A673 (cell line): ENCODE measurements at regions not wholly inside any gene's neighbourhood (a gene's known extent, or its start where the extent isn't known, plus 50 kb on each side); places are given as distances from the start of the nearest gene placed in this dataset.

Experiments
- BruUV-seq: library from RNA; stranded (reverse); fragments of 400-500 nt; replicated peaks from 2 replicates; lab custom pipeline; 2021; lab: Mats Ljungman, UMichigan
- CTCF ChIA-PET: fragments of 300-600 bp; sonication (Branson Sonifier 250); formaldehyde crosslinking; loops from one replicate; lab custom pipeline; 2022; ENCODE audit warnings: antibody characterized with exemption; lab: Charles Lee
- POLR2A ChIA-PET: fragments of 300-600 bp; sonication (Branson Sonifier 250); formaldehyde crosslinking; loops from one replicate; lab custom pipeline; 2022; ENCODE audit warnings: antibody characterized with exemption; ENCODE audit not compliant: low non-redundant PET; lab: Charles Lee
- DNase-seq: peaks from one replicate; pipeline ENCODE4 v3.0.0-alpha.2; 2015; ENCODE audit warnings: low spot score
- H3K27ac ChIP-seq: fragments of 200-600 bp; sonication (generic); 2 replicates; pipeline ENCODE4 v1.5.1; 2016; ENCODE audit warnings: mixed run types, low read depth, mild to moderate bottlenecking, mixed read lengths, antibody characterized with exemption, low read length; ENCODE audit not compliant: poor library complexity, severe bottlenecking
- H3K27me3 ChIP-seq: fragments of 200-600 bp; sonication (generic); replicated peaks from 2 replicates; pipeline ENCODE4 v1.6.1; 2017; ENCODE audit warnings: mixed run types, low read depth, mild to moderate bottlenecking, mixed read lengths, antibody characterized with exemption, low read length; ENCODE audit not compliant: insufficient read depth, poor library complexity
- H3K36me3 ChIP-seq: fragments of 200-600 bp; sonication (generic); 2 replicates; pipeline ENCODE4 v1.6.1; 2016; ENCODE audit warnings: mixed run types, mild to moderate bottlenecking, mixed read lengths, antibody characterized with exemption, low read length; ENCODE audit not compliant: insufficient read depth, poor library complexity, severe bottlenecking
- H3K4me1 ChIP-seq: fragments of 200-600 bp; sonication (generic); 2 replicates; pipeline ENCODE4 v1.6.1; 2017; ENCODE audit warnings: mixed run types, mild to moderate bottlenecking, mixed read lengths, antibody characterized with exemption, low read length; ENCODE audit not compliant: insufficient read depth, poor library complexity, severe bottlenecking
- H3K4me3 ChIP-seq: fragments of 200-600 bp; sonication (generic); 2 replicates; pipeline ENCODE4 v1.5.1; 2016; ENCODE audit warnings: low read depth, mixed run types, mild to moderate bottlenecking, mixed read lengths, low read length; ENCODE audit not compliant: poor library complexity, severe bottlenecking
- H3K9me3 ChIP-seq: fragments of 200-600 bp; sonication (generic); 2 replicates; pipeline ENCODE4 v1.6.1; 2016; ENCODE audit warnings: mixed run types, low read depth, mild to moderate bottlenecking, mixed read lengths, antibody characterized with exemption, low read length; ENCODE audit not compliant: poor library complexity, severe bottlenecking
- CTCF ChIP-seq: fragments of 300-800, 200-600 bp; sonication (generic); conservative IDR thresholded peaks from 2 replicates; pipeline ENCODE4 v1.5.1; 2017; ENCODE audit warnings: low read depth, mild to moderate bottlenecking, antibody characterized with exemption, low read length, moderate library complexity, mixed read lengths
- EZH2 ChIP-seq: fragments of 200-600 bp; sonication (generic); IDR thresholded peaks from 2 replicates; pipeline ENCODE4 v1.6.1; 2017; ENCODE audit warnings: borderline replicate concordance, low read depth, mild to moderate bottlenecking, mixed read lengths, antibody characterized with exemption, low read length; ENCODE audit not compliant: poor library complexity, severe bottlenecking
- intact Hi-C: fragments of 100-400 bp; cut with micrococcal nuclease; formaldehyde crosslinking; loops from one replicate; pipeline ENCODE4 v1.10.0; 2022; ENCODE audit not compliant: unreplicated experiment

- H3K4me3 ChIP-seq: no peak overlapping the region
- intact Hi-C loops: no loop called here
- TF ChIP-seq CTCF (no peak), EZH2 (no peak)
- BruUV-seq: no TSS peak
- CTCF ChIA-PET: no interaction called here
- no peaks in the 10 kb centered on the region for H3K4me1 ChIP-seq
- no peaks in the 10 kb centered on the region for H3K9me3 ChIP-seq
- peaks cover 3% of the 10 kb centered on the region for H3K27me3 ChIP-seq
- POLR2A ChIA-PET: no interaction called here
- no peak overlapping the region for H3K27ac ChIP-seq
- H3K36me3 ChIP-seq: no peaks in the 10 kb centered on the region
- DNase-seq: no peak
These were observed 81.5 kb upstream of the RASEF start for GRCh38 chr9:83144492-83144891.

- Histone ChIP-seq H3K4me1 (no peaks in the 10 kb centered on the region), H3K9me3 (no peaks in the 10 kb centered on the region), H3K36me3 (no peaks in the 10 kb centered on the region), H3K27ac (no peak overlapping the region), H3K4me3 (no peak overlapping the region), H3K27me3 (peaks cover 3% of the 10 kb centered on the region)
- no peak for DNase-seq
- intact Hi-C loops: no loop called here
- no TSS peak for BruUV-seq
- ChIA-PET POLR2A (no interaction called here), CTCF (no interaction called here)
- TF ChIP-seq CTCF (no peak), EZH2 (no peak)
These were observed 79.4 kb upstream of the RASEF start for GRCh38 chr9:83142389-83142788.

DNA sequence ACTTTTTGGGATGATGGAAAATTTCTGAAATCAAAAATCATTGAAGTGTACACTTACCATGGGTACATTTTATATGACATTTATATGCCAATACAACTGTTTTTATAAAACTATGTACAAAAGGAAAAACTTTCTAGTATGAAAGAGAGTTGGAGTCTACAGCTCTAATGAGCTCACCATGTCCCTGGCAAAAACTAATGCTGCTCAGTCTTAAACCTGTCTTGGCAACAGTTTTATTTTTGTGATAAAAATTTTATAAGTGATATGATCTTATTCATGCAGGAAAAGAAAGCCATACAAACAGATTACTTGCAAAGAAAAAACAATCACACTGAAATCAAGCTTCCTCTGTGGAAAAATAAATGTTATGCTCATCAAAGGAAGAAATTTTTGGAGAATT, 78.9 kb upstream of the RASEF start:
- DNase-seq: no peak
- TF ChIP-seq EZH2 (no peak), CTCF (no peak)
- H3K36me3 ChIP-seq: no peaks in the 10 kb centered on the region
- intact Hi-C loops: no loop called here
- no TSS peak for BruUV-seq
- POLR2A ChIA-PET: no interaction called here
- H3K9me3 ChIP-seq: no peaks in the 10 kb centered on the region
- H3K27ac ChIP-seq: no peak overlapping the region
- H3K4me3 ChIP-seq: no peak overlapping the region
- no peaks in the 10 kb centered on the region for H3K27me3 ChIP-seq
- CTCF ChIA-PET: no interaction called here
- no peaks in the 10 kb centered on the region for H3K4me1 ChIP-seq
